H9 (cell line): ENCODE measurements at regions not wholly inside any gene's neighbourhood (a gene's known extent, or its start where the extent isn't known, plus 50 kb on each side); places are given as distances from the start of the nearest gene placed in this dataset.

Source experiments
- DNase-seq: peaks from one replicate; pipeline ENCODE4 v3.0.0-alpha.2; 2017
- H2AFZ ChIP-seq: one replicate; pipeline ENCODE4 v1.6.1; 2013; ENCODE audit warnings: mild to moderate bottlenecking, low read length, control low read depth, moderate library complexity
- H2AK5ac ChIP-seq: 2 replicates; pipeline ENCODE4 v1.6.1; 2013; ENCODE audit warnings: low read length, control low read depth, mixed read lengths; ENCODE audit not compliant: insufficient read length
- H2BK120ac ChIP-seq: one replicate; pipeline ENCODE4 v1.6.1; 2013; ENCODE audit warnings: low read depth, mild to moderate bottlenecking, low read length, control low read depth, inconsistent platforms; ENCODE audit not compliant: poor library complexity, severe bottlenecking
- H2BK12ac ChIP-seq: 2 replicates; pipeline ENCODE4 v1.6.1; 2013; ENCODE audit warnings: low read length, control low read depth, mixed read lengths, low read depth; ENCODE audit not compliant: insufficient read length
- H2BK15ac ChIP-seq: 2 replicates; pipeline ENCODE4 v1.6.1; 2013; ENCODE audit warnings: low read depth, low read length, control low read depth
- H2BK20ac ChIP-seq: one replicate; pipeline ENCODE4 v1.6.1; 2013; ENCODE audit warnings: low read depth, mild to moderate bottlenecking, low read length, control low read depth, inconsistent platforms; ENCODE audit not compliant: poor library complexity, severe bottlenecking
- H2BK5ac ChIP-seq: 2 replicates; pipeline ENCODE4 v1.6.1; 2013; ENCODE audit warnings: low read length, control low read depth, mixed read lengths; ENCODE audit not compliant: insufficient read length
- H3K14ac ChIP-seq: 2 replicates; pipeline ENCODE4 v1.6.1; 2013; ENCODE audit warnings: low read length, control low read depth; ENCODE audit not compliant: insufficient read depth
- H3K18ac ChIP-seq: 2 replicates; pipeline ENCODE4 v1.6.1; 2013; ENCODE audit warnings: low read depth, mild to moderate bottlenecking, mixed read lengths, low read length, control low read depth; ENCODE audit not compliant: insufficient read length
- H3K23ac ChIP-seq: 2 replicates; pipeline ENCODE4 v1.6.1; 2013; ENCODE audit warnings: low read length, control low read depth, mixed read lengths, low read depth; ENCODE audit not compliant: insufficient read length
- H3K23me2 ChIP-seq: 2 replicates; pipeline ENCODE4 v1.6.1; 2013; ENCODE audit warnings: low read depth, mild to moderate bottlenecking, mixed read lengths, low read length, control low read depth; ENCODE audit not compliant: insufficient read length, poor library complexity, severe bottlenecking
- H3K27ac ChIP-seq: 2 replicates; pipeline ENCODE4 v1.5.1; 2013; ENCODE audit warnings: low read length, control low read depth, mixed read lengths, low read depth; ENCODE audit not compliant: insufficient read length
- H3K27me3 ChIP-seq: 2 replicates; pipeline ENCODE4 v1.6.1; 2013; ENCODE audit warnings: low read length, control low read depth, inconsistent platforms; ENCODE audit not compliant: insufficient read depth
- H3K4ac ChIP-seq: 2 replicates; pipeline ENCODE4 v1.6.1; 2013; ENCODE audit warnings: low read depth, mild to moderate bottlenecking, control low read depth, inconsistent platforms, low read length, moderate library complexity
- H3K4me1 ChIP-seq: 2 replicates; pipeline ENCODE4 v1.6.1; 2013; ENCODE audit warnings: low read length, control low read depth, inconsistent platforms; ENCODE audit not compliant: insufficient read depth
- H3K4me2 ChIP-seq: 2 replicates; pipeline ENCODE4 v1.6.1; 2013; ENCODE audit warnings: low read length, control low read depth, mixed read lengths; ENCODE audit not compliant: insufficient read length, insufficient read depth
- H3K56ac ChIP-seq: 2 replicates; pipeline ENCODE4 v1.6.1; 2013; ENCODE audit warnings: low read depth, mild to moderate bottlenecking, mixed read lengths, low read length, control low read depth; ENCODE audit not compliant: insufficient read length
- H3K79me1 ChIP-seq: 2 replicates; pipeline ENCODE4 v1.6.1; 2013; ENCODE audit warnings: low read depth, mild to moderate bottlenecking, moderate library complexity, low read length, control low read depth, inconsistent platforms; ENCODE audit not compliant: insufficient read depth, poor library complexity, severe bottlenecking
- H3K79me2 ChIP-seq: 2 replicates; pipeline ENCODE4 v1.6.1; 2013; ENCODE audit warnings: low read length, control low read depth, inconsistent platforms; ENCODE audit not compliant: insufficient read depth
- H3K9ac ChIP-seq: 2 replicates; pipeline ENCODE4 v1.6.1; 2013; ENCODE audit warnings: low read length, control low read depth, mixed read lengths; ENCODE audit not compliant: insufficient read length; ENCODE audit errors: extremely low read depth
- H3K9me3 ChIP-seq: one replicate; pipeline ENCODE4 v1.6.1; 2013; ENCODE audit warnings: low read depth, low read length, inconsistent platforms; ENCODE audit not compliant: control insufficient read depth
- H3T11ph ChIP-seq: one replicate; pipeline ENCODE4 v1.6.1; 2013; ENCODE audit warnings: mild to moderate bottlenecking, low read length, control low read depth, inconsistent platforms
- H4K20me1 ChIP-seq: one replicate; pipeline ENCODE4 v1.6.1; 2013; ENCODE audit not compliant: control insufficient read depth, insufficient read length, insufficient read depth
- H4K5ac ChIP-seq: 2 replicates; pipeline ENCODE4 v1.6.1; 2013; ENCODE audit warnings: low read depth, mild to moderate bottlenecking, mixed read lengths, low read length, control low read depth; ENCODE audit not compliant: insufficient read length
- H4K8ac ChIP-seq: replicated peaks from 2 replicates; pipeline ENCODE4 v1.6.1; 2013; ENCODE audit warnings: low read length, control low read depth, mixed read lengths, low read depth; ENCODE audit not compliant: insufficient read length
- H4K91ac ChIP-seq: 2 replicates; pipeline ENCODE4 v1.6.1; 2013; ENCODE audit warnings: low read depth, mild to moderate bottlenecking, moderate library complexity, mixed read lengths, low read length, control low read depth; ENCODE audit not compliant: insufficient read length
- H3K27ac Mint-ChIP-seq, 3 experiments: 2 replicates in 2 of 3; 3 replicates in 1 of 3; pipeline ENCODE4 v1.8.0; 2020 to 2021; ENCODE audit warnings: mixed read lengths in 3 of 3, mild to moderate bottlenecking in 1 of 3, moderate library complexity in 1 of 3
- H3K27me3 Mint-ChIP-seq: 2 replicates; pipeline ENCODE4 v1.8.0; 2021; ENCODE audit warnings: low read depth, mild to moderate bottlenecking, moderate library complexity, mixed read lengths
- H3K36me3 Mint-ChIP-seq, 3 experiments: 2 replicates in 2 of 3; 3 replicates in 1 of 3; pipeline ENCODE4 v1.8.0; 2020 to 2021; ENCODE audit warnings: low read depth in 3 of 3, mixed read lengths in 3 of 3; ENCODE audit not compliant: insufficient read depth in 1 of 3
- H3K4me1 Mint-ChIP-seq, 2 experiments: 2 replicates each; pipeline ENCODE4 v1.8.0; 2020; ENCODE audit warnings: mixed read lengths in 2 of 2
- H3K4me3 Mint-ChIP-seq, 2 experiments: 2 replicates in 1 of 2; 3 replicates in 1 of 2; pipeline ENCODE4 v1.8.0; 2020 to 2021; ENCODE audit warnings: mild to moderate bottlenecking in 2 of 2, mixed read lengths in 2 of 2, moderate library complexity in 1 of 2
- H3K9me3 Mint-ChIP-seq, 2 experiments: 2 replicates in 1 of 2; 3 replicates in 1 of 2; pipeline ENCODE4 v1.8.0; 2020; ENCODE audit warnings: mild to moderate bottlenecking in 2 of 2, mixed read lengths in 2 of 2, moderate library complexity in 1 of 2
- WGBS: extraction: QIAGEN DNeasy Blood & Tissue Kit; methylation state at CpG from one replicate; pipeline ENCODE4 v1.1.7; 2013; ENCODE audit warnings: missing lambda C conversion rate, low lambda C conversion rate, mixed read lengths; ENCODE audit not compliant: insufficient read length; ENCODE audit errors: extremely low coverage; 5-methylcytosine and 5-hydroxymethylcytosine counted together
- TF ChIP-seq, protein P1 (sequence below): fragments of 200-600 bp; sonication (generic); conservative IDR thresholded peaks from 3 replicates; pipeline ENCODE4 v1.8.0; 2021; ENCODE audit warnings: antibody characterized with exemption, mild to moderate bottlenecking

DNA sequence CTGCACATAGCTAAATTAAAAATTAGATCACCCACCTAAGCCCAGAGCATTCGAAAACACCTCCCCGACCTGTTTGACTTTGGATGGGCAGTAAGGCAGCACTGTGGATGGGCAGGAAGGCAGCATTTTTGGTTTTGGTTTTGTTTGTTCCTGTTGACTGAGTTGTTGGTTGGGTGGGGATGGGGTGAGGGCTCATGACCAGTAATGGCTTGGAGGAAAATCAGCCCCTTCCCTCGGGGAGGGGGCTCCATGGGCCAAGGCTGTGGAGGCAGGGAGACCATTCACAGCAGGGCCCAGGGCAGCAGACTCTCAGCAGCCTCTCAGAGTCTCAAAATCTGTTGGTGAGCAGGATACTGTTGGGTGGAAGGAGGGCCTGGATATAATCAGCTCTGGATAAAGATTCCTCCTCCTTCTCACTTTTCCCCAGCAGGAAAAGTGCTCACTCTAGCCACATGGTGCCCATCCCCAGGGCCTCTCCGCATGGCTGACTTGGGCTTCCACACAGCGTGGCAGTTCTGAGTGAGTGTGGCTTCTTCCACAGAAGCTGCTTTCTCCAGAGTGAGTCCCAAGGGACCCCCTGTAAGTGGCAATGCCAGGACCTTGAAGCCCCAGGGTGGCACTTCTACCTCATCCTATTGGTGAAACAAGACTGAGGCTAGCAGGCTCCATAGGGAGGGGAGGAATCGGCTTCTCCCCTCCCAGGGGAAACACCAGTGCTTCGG lies 1491.2 kb downstream of the BRD1 start:
- no peak overlapping the region for H3K4ac ChIP-seq
- no peak overlapping the region for H3K23ac ChIP-seq
- no peak overlapping the region for H2BK20ac ChIP-seq
- H3K79me2 ChIP-seq: no peaks in the 10 kb centered on the region
- peaks cover 7% of the 10 kb centered on the region; the same call in 1 of the 2 replicates for H3K4me1 ChIP-seq
- H3K56ac ChIP-seq: no peak overlapping the region
- H3K27me3 Mint-ChIP-seq: peaks cover 17% of the 10 kb centered on the region
- H3K9ac ChIP-seq: no peak overlapping the region
- H3K4me3 Mint-ChIP-seq: no peak overlapping the region
- H3K9me3 Mint-ChIP-seq: no peaks in the 10 kb centered on the region; a peak in 1 of 5 replicates
- TF ChIP-seq, protein P1, sequence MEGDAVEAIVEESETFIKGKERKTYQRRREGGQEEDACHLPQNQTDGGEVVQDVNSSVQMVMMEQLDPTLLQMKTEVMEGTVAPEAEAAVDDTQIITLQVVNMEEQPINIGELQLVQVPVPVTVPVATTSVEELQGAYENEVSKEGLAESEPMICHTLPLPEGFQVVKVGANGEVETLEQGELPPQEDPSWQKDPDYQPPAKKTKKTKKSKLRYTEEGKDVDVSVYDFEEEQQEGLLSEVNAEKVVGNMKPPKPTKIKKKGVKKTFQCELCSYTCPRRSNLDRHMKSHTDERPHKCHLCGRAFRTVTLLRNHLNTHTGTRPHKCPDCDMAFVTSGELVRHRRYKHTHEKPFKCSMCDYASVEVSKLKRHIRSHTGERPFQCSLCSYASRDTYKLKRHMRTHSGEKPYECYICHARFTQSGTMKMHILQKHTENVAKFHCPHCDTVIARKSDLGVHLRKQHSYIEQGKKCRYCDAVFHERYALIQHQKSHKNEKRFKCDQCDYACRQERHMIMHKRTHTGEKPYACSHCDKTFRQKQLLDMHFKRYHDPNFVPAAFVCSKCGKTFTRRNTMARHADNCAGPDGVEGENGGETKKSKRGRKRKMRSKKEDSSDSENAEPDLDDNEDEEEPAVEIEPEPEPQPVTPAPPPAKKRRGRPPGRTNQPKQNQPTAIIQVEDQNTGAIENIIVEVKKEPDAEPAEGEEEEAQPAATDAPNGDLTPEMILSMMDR: no peak
- H3K36me3 Mint-ChIP-seq: no peaks in the 10 kb centered on the region; a peak in 1 of 7 replicates
- H3T11ph ChIP-seq: no peak overlapping the region
- WGBS: no CpG with 5 or more reads among the region's 7 CpGs
- H2BK5ac ChIP-seq: no peak overlapping the region
- H2BK120ac ChIP-seq: no peak overlapping the region
- no peak overlapping the region for H2AK5ac ChIP-seq
- no peak overlapping the region for H2BK12ac ChIP-seq
- H3K4me2 ChIP-seq: no peak overlapping the region
- peaks cover 23 to 31% of the 10 kb centered on the region in 2 experiments for H3K4me1 Mint-ChIP-seq
- no peak overlapping the region for H4K5ac ChIP-seq
- H3K18ac ChIP-seq: no peak overlapping the region
- no peak overlapping the region for H3K27ac Mint-ChIP-seq
- H3K9me3 ChIP-seq: no peaks in the 10 kb centered on the region
- H2BK15ac ChIP-seq: no peak overlapping the region
- H3K79me1 ChIP-seq: no peaks in the 10 kb centered on the region
- no peak overlapping the region for H2AFZ ChIP-seq
- DNase-seq: no peak
- H3K27me3 ChIP-seq: peaks cover 2% of the 10 kb centered on the region; the same call in 1 of the 2 replicates
- H4K8ac ChIP-seq: no peak overlapping the region
- H3K27ac ChIP-seq: no peak overlapping the region
- H3K23me2 ChIP-seq: no peaks in the 10 kb centered on the region
- H3K14ac ChIP-seq: no peak overlapping the region
- no peak overlapping the region for H4K91ac ChIP-seq
- no peaks in the 10 kb centered on the region for H4K20me1 ChIP-seq
